HEK293 (cell line): ENCODE measurements at regions not wholly inside any gene's neighbourhood (a gene's known extent, or its start where the extent isn't known, plus 50 kb on each side); places are given as distances from the start of the nearest gene placed in this dataset.

ENCODE experiments used
- CTCF ChIA-PET: fragments of 350-600 bp; formaldehyde crosslinking; extraction: SDS; loops from one replicate; lab custom pipeline; 2021; ENCODE audit warnings: antibody characterized with exemption; lab: Yijun Ruan, JAX
- POLR2A ChIA-PET: fragments of 300-600 bp; formaldehyde crosslinking; extraction: SDS; loops from one replicate; lab custom pipeline; 2020; ENCODE audit warnings: antibody characterized with exemption, inconsistent platforms; lab: Yijun Ruan, JAX
- H3K27ac ChIP-seq: fragments of 200-500 bp; sonication (Bioruptor generic); 2 replicates; pipeline ENCODE4 v1.5.1; 2014; ENCODE audit warnings: low read depth, low read length, control low read depth, inconsistent platforms; ENCODE audit errors: extremely low read depth
- H3K36me3 ChIP-seq, 2 experiments: fragments of 200-500 bp in 1 of 2; sonication (Bioruptor generic) in 1 of 2; 1 replicate in 1 of 2; 2 replicates in 1 of 2; pipeline ENCODE4 v1.5.1; 2014 to 2017; ENCODE audit warnings: inconsistent platforms in 2 of 2, low read length in 2 of 2; ENCODE audit not compliant: control insufficient read depth in 2 of 2, insufficient read depth in 1 of 2
- H3K4me1 ChIP-seq: fragments of 200-500 bp; sonication (Bioruptor generic); 2 replicates; pipeline ENCODE4 v1.5.1; 2014; ENCODE audit warnings: mild to moderate bottlenecking, low read length, inconsistent platforms; ENCODE audit not compliant: control insufficient read depth, insufficient read depth
- H3K4me3 ChIP-seq: 2 replicates; pipeline ENCODE4 v1.5.1; 2011; ENCODE audit warnings: low read depth, mild to moderate bottlenecking, control low read depth, low read length, moderate library complexity
- H3K9me3 ChIP-seq: fragments of 200-500 bp; sonication (Bioruptor generic); 2 replicates; pipeline ENCODE4 v1.5.1; 2014; ENCODE audit warnings: low read depth, low read length, inconsistent platforms; ENCODE audit not compliant: control insufficient read depth, insufficient read depth
- IKZF3 ChIP-seq: fragments of 450-650 bp; IDR thresholded peaks from 2 replicates; pipeline ENCODE4 v1.5.0; 2018; ENCODE audit warnings: missing biosample characterization, mild to moderate bottlenecking, missing genetic modification characterization, moderate library complexity
- MZF1 ChIP-seq: fragments of 450-650 bp; formaldehyde crosslinking; IDR thresholded peaks from 2 replicates; pipeline ENCODE4 v1.5.1; 2017; ENCODE audit warnings: missing biosample characterization, missing genetic modification characterization, borderline replicate concordance
- ZBTB1 ChIP-seq: fragments of 450-650 bp; formaldehyde crosslinking; IDR thresholded peaks from 2 replicates; pipeline ENCODE4 v1.5.1; 2016; ENCODE audit warnings: missing biosample characterization, missing genetic modification characterization
- ZBTB17 ChIP-seq: fragments of 450-650 bp; formaldehyde crosslinking; IDR thresholded peaks from 2 replicates; pipeline ENCODE4 v1.5.1; 2016; ENCODE audit warnings: missing biosample characterization, missing genetic modification characterization
- ZBTB21 ChIP-seq: fragments of 450-650 bp; formaldehyde crosslinking; IDR thresholded peaks from 2 replicates; pipeline ENCODE4 v1.5.1; 2017; ENCODE audit warnings: missing biosample characterization, missing genetic modification characterization
- ZNF10 ChIP-seq: fragments of 450-650 bp; formaldehyde crosslinking; IDR thresholded peaks from 2 replicates; pipeline ENCODE4 v1.5.1; 2017; ENCODE audit warnings: missing biosample characterization, missing genetic modification characterization
- ZNF146 ChIP-seq: fragments of 450-650 bp; formaldehyde crosslinking; IDR thresholded peaks from 2 replicates; pipeline ENCODE4 v1.5.1; 2016; ENCODE audit warnings: missing biosample characterization, missing genetic modification characterization
- ZNF19 ChIP-seq: fragments of 450-650 bp; formaldehyde crosslinking; IDR thresholded peaks from 2 replicates; pipeline ENCODE4; 2016; ENCODE audit warnings: missing biosample characterization, missing genetic modification characterization, low read depth
- ZNF223 ChIP-seq: fragments of 450-650 bp; formaldehyde crosslinking; IDR thresholded peaks from 2 replicates; pipeline ENCODE4 v1.5.1; 2016; ENCODE audit warnings: missing biosample characterization, missing genetic modification characterization
- ZNF416 ChIP-seq: fragments of 450-650 bp; formaldehyde crosslinking; IDR thresholded peaks from 2 replicates; pipeline ENCODE4 v1.5.1; 2016; ENCODE audit warnings: missing biosample characterization, missing genetic modification characterization
- ZNF560 ChIP-seq: fragments of 450-650 bp; formaldehyde crosslinking; IDR thresholded peaks from 2 replicates; pipeline ENCODE4 v1.5.1; 2017; ENCODE audit warnings: missing biosample characterization, missing genetic modification characterization, borderline replicate concordance
- ZNF701 ChIP-seq: fragments of 450-650 bp; formaldehyde crosslinking; IDR thresholded peaks from 2 replicates; pipeline ENCODE4 v1.5.1; 2016; ENCODE audit warnings: missing biosample characterization, missing genetic modification characterization
- ZXDB ChIP-seq: fragments of 450-650 bp; formaldehyde crosslinking; IDR thresholded peaks from 2 replicates; pipeline ENCODE4 v1.5.1; 2016; ENCODE audit warnings: missing biosample characterization, missing genetic modification characterization
- TF ChIP-seq, protein P1 (sequence below): fragments of 450-650 bp; formaldehyde crosslinking; IDR thresholded peaks from 2 replicates; pipeline ENCODE4 v1.5.1; 2017; ENCODE audit warnings: missing biosample characterization, missing genetic modification characterization
- TF ChIP-seq, protein P2 (sequence below): fragments of 450-650 bp; formaldehyde crosslinking; IDR thresholded peaks from 2 replicates; pipeline ENCODE4 v1.5.1; 2016; ENCODE audit warnings: missing biosample characterization, missing genetic modification characterization
- TF ChIP-seq, protein P3 (sequence below): fragments of 450-650 bp; formaldehyde crosslinking; IDR thresholded peaks from 2 replicates; pipeline ENCODE4 v1.5.1; 2017; ENCODE audit warnings: missing biosample characterization, mild to moderate bottlenecking, missing genetic modification characterization, moderate library complexity
- TF ChIP-seq, protein P4 (sequence below): fragments of 450-650 bp; formaldehyde crosslinking; IDR thresholded peaks from 2 replicates; pipeline ENCODE4 v1.5.1; 2016; ENCODE audit warnings: missing biosample characterization, missing genetic modification characterization

DNA sequence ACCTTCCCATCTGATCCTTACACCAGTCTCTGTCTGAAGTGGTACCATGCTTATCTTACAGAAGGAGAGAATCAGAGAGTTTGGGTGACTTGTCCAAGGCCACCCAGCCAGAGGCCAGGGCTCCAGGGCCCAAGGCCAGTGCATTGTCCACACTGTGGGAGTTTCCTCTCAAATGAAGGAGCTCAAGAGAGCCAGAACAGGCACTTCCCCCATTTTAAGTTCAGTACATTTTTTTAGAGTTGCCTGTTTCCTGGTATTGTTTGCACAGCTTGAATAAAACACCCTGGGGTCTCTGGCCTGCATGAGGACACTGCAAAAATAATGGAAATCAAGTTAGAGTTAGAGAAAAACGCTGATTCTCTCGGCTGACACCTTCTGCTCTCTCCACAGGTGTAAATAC lies 284.0 kb downstream of the SQOR start:
- H3K36me3 ChIP-seq: no peaks in the 10 kb centered on the region
- no peak overlapping the region for H3K4me3 ChIP-seq
- ChIA-PET POLR2A (no interaction called here), CTCF (no interaction called here)
- no peaks in the 10 kb centered on the region for H3K9me3 ChIP-seq
- no peak overlapping the region for H3K27ac ChIP-seq
- TF ChIP-seq ZNF146 (tag by site-specific recombination): no peak
- TF ChIP-seq IKZF3 (tag by site-specific recombination): no peak
- TF ChIP-seq ZBTB1 (tag by site-specific recombination): no peak
- TF ChIP-seq, protein P1, sequence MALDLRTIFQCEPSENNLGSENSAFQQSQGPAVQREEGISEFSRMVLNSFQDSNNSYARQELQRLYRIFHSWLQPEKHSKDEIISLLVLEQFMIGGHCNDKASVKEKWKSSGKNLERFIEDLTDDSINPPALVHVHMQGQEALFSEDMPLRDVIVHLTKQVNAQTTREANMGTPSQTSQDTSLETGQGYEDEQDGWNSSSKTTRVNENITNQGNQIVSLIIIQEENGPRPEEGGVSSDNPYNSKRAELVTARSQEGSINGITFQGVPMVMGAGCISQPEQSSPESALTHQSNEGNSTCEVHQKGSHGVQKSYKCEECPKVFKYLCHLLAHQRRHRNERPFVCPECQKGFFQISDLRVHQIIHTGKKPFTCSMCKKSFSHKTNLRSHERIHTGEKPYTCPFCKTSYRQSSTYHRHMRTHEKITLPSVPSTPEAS (tag by site-specific recombination): no peak
- TF ChIP-seq, protein P2, sequence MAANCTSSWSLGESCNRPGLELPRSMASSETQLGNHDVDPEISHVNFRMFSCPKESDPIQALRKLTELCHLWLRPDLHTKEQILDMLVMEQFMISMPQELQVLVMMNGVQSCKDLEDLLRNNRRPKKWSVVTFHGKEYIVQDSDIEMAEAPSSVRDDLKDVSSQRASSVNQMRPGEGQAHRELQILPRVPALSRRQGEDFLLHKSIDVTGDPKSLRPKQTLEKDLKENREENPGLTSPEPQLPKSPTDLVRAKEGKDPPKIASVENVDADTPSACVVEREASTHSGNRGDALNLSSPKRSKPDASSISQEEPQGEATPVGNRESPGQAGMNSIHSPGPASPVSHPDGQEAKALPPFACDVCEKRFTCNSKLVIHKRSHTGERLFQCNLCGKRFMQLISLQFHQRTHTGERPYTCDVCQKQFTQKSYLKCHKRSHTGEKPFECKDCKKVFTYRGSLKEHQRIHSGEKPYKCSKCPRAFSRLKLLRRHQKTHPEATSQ (tag by site-specific recombination): no peak
- no peak for TF ChIP-seq MZF1 (tag by site-specific recombination)
- no peak for TF ChIP-seq ZBTB17 (tag by site-specific recombination)
- no peak for TF ChIP-seq ZNF701 (tag by site-specific recombination)
- TF ChIP-seq ZXDB (tag by site-specific recombination): no peak
- no peak for TF ChIP-seq ZNF560 (tag by site-specific recombination)
- no peaks in the 10 kb centered on the region for H3K4me1 ChIP-seq

DNA sequence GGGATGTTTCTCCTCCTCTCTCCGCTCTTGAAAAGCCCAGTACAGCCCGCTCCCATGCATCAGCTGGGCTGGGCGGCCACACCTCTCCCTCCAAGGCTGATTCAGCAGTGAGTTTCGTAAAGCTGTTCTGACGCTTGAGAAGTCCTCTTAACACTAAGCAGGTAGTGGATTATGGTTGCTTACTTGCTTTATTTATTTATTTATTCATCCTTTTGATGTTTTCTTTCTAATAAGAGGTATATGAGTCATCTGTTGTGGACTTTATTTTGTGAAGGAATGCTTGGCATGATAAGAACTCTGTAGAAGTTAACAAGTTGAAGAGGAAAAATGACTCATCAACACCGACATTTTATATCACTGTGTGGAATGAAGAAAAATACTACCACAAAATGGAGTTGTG lies 285.0 kb downstream of the SQOR start:
- ChIA-PET CTCF (interaction anchor here (1.3 kb wide), 1 partner anchor 124 kb away, joined by 4 read pairs; no protein-coding TSS in a partner anchor), POLR2A (no interaction called here)
- H3K36me3 ChIP-seq: no peaks in the 10 kb centered on the region
- H3K9me3 ChIP-seq: no peaks in the 10 kb centered on the region
- no peaks in the 10 kb centered on the region for H3K4me1 ChIP-seq
- H3K4me3 ChIP-seq: no peak overlapping the region
- H3K27ac ChIP-seq: no peak overlapping the region
- TF ChIP-seq ZNF10 (peak; percentile 45; the same call in 1 of the 2 replicates), ZNF416 (tag by site-specific recombination) (no peak), ZBTB21 (tag by site-specific recombination) (0 out of 2 replicates have a peak, but pooled peaks have one; percentile 33), ZNF223 (tag by site-specific recombination) (no peak), ZNF146 (tag by site-specific recombination) (no peak), ZNF19 (tag by site-specific recombination) (no peak)
- TF ChIP-seq, protein P3, sequence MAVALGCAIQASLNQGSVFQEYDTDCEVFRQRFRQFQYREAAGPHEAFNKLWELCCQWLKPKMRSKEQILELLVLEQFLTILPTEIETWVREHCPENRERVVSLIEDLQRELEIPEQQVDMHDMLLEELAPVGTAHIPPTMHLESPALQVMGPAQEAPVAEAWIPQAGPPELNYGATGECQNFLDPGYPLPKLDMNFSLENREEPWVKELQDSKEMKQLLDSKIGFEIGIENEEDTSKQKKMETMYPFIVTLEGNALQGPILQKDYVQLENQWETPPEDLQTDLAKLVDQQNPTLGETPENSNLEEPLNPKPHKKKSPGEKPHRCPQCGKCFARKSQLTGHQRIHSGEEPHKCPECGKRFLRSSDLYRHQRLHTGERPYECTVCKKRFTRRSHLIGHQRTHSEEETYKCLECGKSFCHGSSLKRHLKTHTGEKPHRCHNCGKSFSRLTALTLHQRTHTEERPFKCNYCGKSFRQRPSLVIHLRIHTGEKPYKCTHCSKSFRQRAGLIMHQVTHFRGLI (tag by site-specific recombination): peak; percentile 33; the same call in 1 of the 2 replicates
- TF ChIP-seq, protein P4, sequence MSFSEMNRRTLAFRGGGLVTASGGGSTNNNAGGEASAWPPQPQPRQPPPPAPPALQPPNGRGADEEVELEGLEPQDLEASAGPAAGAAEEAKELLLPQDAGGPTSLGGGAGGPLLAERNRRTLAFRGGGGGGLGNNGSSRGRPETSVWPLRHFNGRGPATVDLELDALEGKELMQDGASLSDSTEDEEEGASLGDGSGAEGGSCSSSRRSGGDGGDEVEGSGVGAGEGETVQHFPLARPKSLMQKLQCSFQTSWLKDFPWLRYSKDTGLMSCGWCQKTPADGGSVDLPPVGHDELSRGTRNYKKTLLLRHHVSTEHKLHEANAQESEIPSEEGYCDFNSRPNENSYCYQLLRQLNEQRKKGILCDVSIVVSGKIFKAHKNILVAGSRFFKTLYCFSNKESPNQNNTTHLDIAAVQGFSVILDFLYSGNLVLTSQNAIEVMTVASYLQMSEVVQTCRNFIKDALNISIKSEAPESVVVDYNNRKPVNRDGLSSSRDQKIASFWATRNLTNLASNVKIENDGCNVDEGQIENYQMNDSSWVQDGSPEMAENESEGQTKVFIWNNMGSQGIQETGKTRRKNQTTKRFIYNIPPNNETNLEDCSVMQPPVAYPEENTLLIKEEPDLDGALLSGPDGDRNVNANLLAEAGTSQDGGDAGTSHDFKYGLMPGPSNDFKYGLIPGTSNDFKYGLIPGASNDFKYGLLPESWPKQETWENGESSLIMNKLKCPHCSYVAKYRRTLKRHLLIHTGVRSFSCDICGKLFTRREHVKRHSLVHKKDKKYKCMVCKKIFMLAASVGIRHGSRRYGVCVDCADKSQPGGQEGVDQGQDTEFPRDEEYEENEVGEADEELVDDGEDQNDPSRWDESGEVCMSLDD (tag by site-specific recombination): no peak
